H1 (cell line): ENCODE measurements at regions not wholly inside any gene's neighbourhood (a gene's known extent, or its start where the extent isn't known, plus 50 kb on each side); places are given as distances from the start of the nearest gene placed in this dataset.
A peak's percentile ranks its signal among the peaks of the same experiment; 100 is the strongest.

ENCODE experiments used
- CTCF ChIA-PET: fragments of 300-600 bp; sonication (Branson Sonifier 250); formaldehyde crosslinking; loops from one replicate; lab custom pipeline; 2021; ENCODE audit not compliant: partially characterized antibody; lab: Charles Lee
- POLR2A ChIA-PET: fragments of 300-600 bp; sonication (Branson Sonifier 250); formaldehyde crosslinking; loops from one replicate; lab custom pipeline; 2021; ENCODE audit warnings: inconsistent platforms; ENCODE audit not compliant: partially characterized antibody; lab: Charles Lee
- DNase-seq, 2 experiments: peaks; one replicate each; pipeline versions ENCODE4 v3.0.0 to v3.0.0-alpha.2; 2010 to 2022; ENCODE audit warnings: low spot score in 2 of 2, low read depth in 1 of 2, mixed read lengths in 1 of 2
- FAIRE-seq: peaks from 2 replicates; lab custom pipeline; 2011; peaks lifted over from hg19 to GRCh38; lab: Jason Lieb, UNC
- H2AFZ ChIP-seq: 2 replicates; pipeline ENCODE4 v1.8.1; 2012; ENCODE audit warnings: low read length, inconsistent platforms
- H2AK5ac ChIP-seq: 2 replicates; pipeline ENCODE4 v1.6.1; 2013; ENCODE audit warnings: low read depth, low read length
- H2BK120ac ChIP-seq: replicated peaks from 2 replicates; pipeline ENCODE3; 2013; ENCODE audit warnings: low read depth, low read length, inconsistent platforms
- H2BK12ac ChIP-seq: 2 replicates; pipeline ENCODE4 v1.6.1; 2013; ENCODE audit warnings: low read depth, low read length
- H2BK15ac ChIP-seq: 2 replicates; pipeline ENCODE4 v1.6.1; 2013; ENCODE audit warnings: low read length
- H2BK20ac ChIP-seq: 2 replicates; pipeline ENCODE4 v1.6.1; 2013; ENCODE audit warnings: low read length
- H2BK5ac ChIP-seq: 2 replicates; pipeline ENCODE4 v1.6.1; 2013; ENCODE audit warnings: low read depth, low read length
- H3K14ac ChIP-seq: 2 replicates; pipeline ENCODE4 v1.6.1; 2013; ENCODE audit warnings: inconsistent platforms; ENCODE audit not compliant: insufficient read length
- H3K18ac ChIP-seq: 2 replicates; pipeline ENCODE4 v1.6.1; 2013; ENCODE audit warnings: low read length; ENCODE audit errors: extremely low read depth
- H3K23ac ChIP-seq: 2 replicates; pipeline ENCODE4 v1.6.1; 2013; ENCODE audit warnings: inconsistent platforms; ENCODE audit not compliant: insufficient read length
- H3K23me2 ChIP-seq: 2 replicates; pipeline ENCODE4 v1.6.1; 2013; ENCODE audit warnings: low read depth, low read length
- H3K27ac ChIP-seq: 2 replicates; pipeline ENCODE4 v1.6.1; 2011; ENCODE audit warnings: low read depth, low read length, inconsistent platforms
- H3K27me3 ChIP-seq, 4 experiments: replicated peaks in 1 of 4; 1 replicate in 1 of 4; 2 replicates in 3 of 4; pipeline versions ENCODE4 v1.6.1 to v1.8.1; 2011 to 2013; ENCODE audit warnings: low read length in 3 of 4, mild to moderate bottlenecking in 3 of 4, inconsistent platforms in 2 of 4, mixed read lengths in 2 of 4, moderate library complexity in 1 of 4; ENCODE audit not compliant: control insufficient read depth in 3 of 4, insufficient read depth in 3 of 4; ENCODE audit errors: extremely low read depth in 1 of 4
- H3K36me3 ChIP-seq, 4 experiments: 2 replicates each; pipeline versions ENCODE4 v1.6.1 to v1.8.1; 2011 to 2013; ENCODE audit warnings: mild to moderate bottlenecking in 4 of 4, low read length in 3 of 4, moderate library complexity in 2 of 4, control low read depth in 1 of 4, inconsistent platforms in 1 of 4; ENCODE audit not compliant: insufficient read depth in 4 of 4, control insufficient read depth in 2 of 4
- H3K4ac ChIP-seq: replicated peaks from 2 replicates; pipeline ENCODE3; 2013; ENCODE audit warnings: low read length, low read depth, mixed read lengths, inconsistent platforms; ENCODE audit not compliant: insufficient read length
- H3K4me1 ChIP-seq, 4 experiments: replicated peaks in 1 of 4; 1 replicate in 1 of 4; 2 replicates in 3 of 4; pipeline versions ENCODE4 v1.6.1 to v1.8.1; 2011 to 2013; ENCODE audit warnings: low read length in 3 of 4, inconsistent platforms in 2 of 4, mixed read lengths in 1 of 4; ENCODE audit not compliant: insufficient read depth in 4 of 4, control insufficient read depth in 3 of 4
- H3K4me2 ChIP-seq, 2 experiments: 2 replicates each; pipeline versions ENCODE4 v1.6.1 to v1.8.1; 2011 to 2013; ENCODE audit warnings: low read depth in 2 of 2, low read length in 2 of 2, control low read depth in 1 of 2, inconsistent platforms in 1 of 2, mild to moderate bottlenecking in 1 of 2; ENCODE audit not compliant: insufficient read depth in 1 of 2
- H3K4me3 ChIP-seq, 4 experiments: fragments of 200-600, 300-600 bp in 1 of 4; sonication (generic), shearing (Covaris generic), sonication (Bioruptor Twin) in 1 of 4; 2 replicates each; pipeline versions ENCODE4 v1.5.1 to v1.8.1; 2011 to 2016; ENCODE audit warnings: low read length in 4 of 4, low read depth in 3 of 4, control low read depth in 2 of 4, inconsistent platforms in 2 of 4, mild to moderate bottlenecking in 2 of 4, mixed read lengths in 1 of 4, moderate library complexity in 1 of 4; ENCODE audit not compliant: insufficient read depth in 2 of 4; ENCODE audit errors: extremely low read depth in 1 of 4
- H3K56ac ChIP-seq: replicated peaks from 2 replicates; pipeline ENCODE3; 2013; ENCODE audit warnings: low read depth, mild to moderate bottlenecking, mixed read lengths, low read length, inconsistent platforms; ENCODE audit not compliant: insufficient read length
- H3K79me1 ChIP-seq: 2 replicates; pipeline ENCODE4 v1.6.1; 2013; ENCODE audit warnings: low read depth, low read length, control low read depth
- H3K79me2 ChIP-seq, 2 experiments: 2 replicates each; pipeline versions ENCODE4 v1.6.1 to v1.8.1; 2012 to 2013; ENCODE audit warnings: low read length in 2 of 2, mild to moderate bottlenecking in 2 of 2, inconsistent platforms in 1 of 2; ENCODE audit not compliant: insufficient read depth in 2 of 2, control insufficient read depth in 1 of 2
- H3K9ac ChIP-seq, 4 experiments: replicated peaks in 1 of 4; 1 replicate in 1 of 4; 2 replicates in 3 of 4; pipeline versions ENCODE4 v1.6.1 to v1.8.1; 2011 to 2013; ENCODE audit warnings: low read depth in 3 of 4, low read length in 3 of 4, control low read depth in 2 of 4, mild to moderate bottlenecking in 2 of 4, moderate library complexity in 2 of 4, inconsistent platforms in 1 of 4; ENCODE audit errors: extremely low read depth in 1 of 4
- H3K9me3 ChIP-seq, 2 experiments: 2 replicates each; pipeline versions ENCODE4 v1.6.1 to v1.8.1; 2012 to 2013; ENCODE audit warnings: mild to moderate bottlenecking in 2 of 2, moderate library complexity in 2 of 2, control low read depth in 1 of 2, inconsistent platforms in 1 of 2, low read depth in 1 of 2, low read length in 1 of 2, mixed read lengths in 1 of 2; ENCODE audit not compliant: insufficient read depth in 2 of 2
- H4K20me1 ChIP-seq, 2 experiments: replicated peaks in 1 of 2; 2 replicates each; pipeline versions ENCODE3 to v1.8.1; 2011 to 2013; ENCODE audit warnings: inconsistent platforms in 2 of 2, low read length in 2 of 2, mild to moderate bottlenecking in 1 of 2; ENCODE audit not compliant: insufficient read depth in 2 of 2, control insufficient read depth in 1 of 2
- H4K5ac ChIP-seq: 2 replicates; pipeline ENCODE4 v1.6.1; 2013; ENCODE audit warnings: low read length, low read depth, mixed read lengths, inconsistent platforms; ENCODE audit not compliant: insufficient read length
- H4K8ac ChIP-seq: 2 replicates; pipeline ENCODE4 v1.8.0; 2013; ENCODE audit warnings: mild to moderate bottlenecking, moderate library complexity, low read length, inconsistent platforms; ENCODE audit not compliant: insufficient read depth; ENCODE audit errors: extremely low read depth
- H4K91ac ChIP-seq: replicated peaks from 2 replicates; pipeline ENCODE3; 2013; ENCODE audit warnings: low read length, mixed read lengths, inconsistent platforms; ENCODE audit not compliant: insufficient read length
- RAD21 ChIP-seq, 2 experiments: IDR thresholded peaks in 1 of 2; conservative IDR thresholded peaks in 1 of 2; 2 replicates each; pipeline ENCODE4 v1.6.1; 2011; ENCODE audit warnings: low read depth in 2 of 2, low read length in 2 of 2, improper control_type of control experiment in 1 of 2, inconsistent platforms in 1 of 2, mild to moderate bottlenecking in 1 of 2, moderate library complexity in 1 of 2
- ZNF274 ChIP-seq: IDR thresholded peaks from 2 replicates; pipeline ENCODE4 v1.7.0; 2012; ENCODE audit warnings: low read length, borderline replicate concordance; ENCODE audit errors: extremely low read depth
- WGBS, 2 experiments: shearing (Covaris generic) in 1 of 2; methylation state at CpG; one replicate each; pipeline versions ENCODE4 v1.1.6 to v1.1.7; 2013 to 2015; ENCODE audit warnings: low lambda C conversion rate in 2 of 2, mixed read lengths in 2 of 2, inconsistent platforms in 1 of 2, low coverage in 1 of 2, missing lambda C conversion rate in 1 of 2; ENCODE audit not compliant: insufficient replicate concordance in 2 of 2, insufficient coverage in 1 of 2, insufficient read length in 1 of 2; ENCODE audit errors: extremely low coverage in 1 of 2, missing lambda C conversion rate in 1 of 2; 5-methylcytosine and 5-hydroxymethylcytosine counted together

DNA sequence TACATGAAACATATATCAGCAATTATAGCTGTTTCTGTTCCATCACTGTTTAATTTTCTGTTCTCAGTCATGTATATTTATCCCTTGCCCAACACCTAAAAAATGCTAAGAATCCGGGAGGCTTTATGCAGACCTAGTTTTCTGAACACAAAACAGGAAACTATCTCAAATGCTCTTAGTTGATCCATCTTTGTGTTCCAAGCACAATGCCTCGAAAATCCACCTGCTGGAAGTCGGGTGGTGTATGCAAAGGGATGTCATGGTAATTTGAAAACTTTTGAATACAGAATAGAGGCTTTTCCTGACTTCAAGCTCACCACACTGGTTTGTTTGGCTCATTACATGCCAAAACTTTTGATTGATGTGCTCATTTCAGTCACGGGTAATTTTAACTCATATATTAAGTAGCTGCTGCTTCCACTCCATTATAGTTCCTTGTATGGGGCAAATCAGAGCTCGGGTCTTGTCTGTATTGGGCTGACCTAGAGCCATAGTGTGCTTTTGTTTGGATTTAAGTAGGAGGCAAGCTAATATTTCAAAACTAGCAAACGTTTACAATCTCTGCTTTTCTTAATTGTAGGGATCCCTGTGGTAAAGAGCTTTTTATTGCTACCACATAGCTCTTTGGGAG lies 646.5 kb upstream of the EPHA7 start:
- Histone ChIP-seq H3K9ac (no peak overlapping the region), H2AK5ac (no peak overlapping the region), H2BK120ac (no peak overlapping the region), H3K9me3 (no peaks in the 10 kb centered on the region), H3K14ac (no peak overlapping the region), H2BK20ac (no peak overlapping the region), H3K27ac (no peak overlapping the region), H3K36me3 (no peaks in the 10 kb centered on the region), H3K4ac (no peak overlapping the region), H3K23ac (no peak overlapping the region), H3K27me3 (no peaks in the 10 kb centered on the region), H4K20me1 (no peaks in the 10 kb centered on the region), H2AFZ (no peak overlapping the region), H2BK12ac (no peak overlapping the region), H3K79me1 (no peaks in the 10 kb centered on the region), H2BK5ac (no peak overlapping the region), H3K18ac (no peak overlapping the region), H3K56ac (no peak overlapping the region), H2BK15ac (no peak overlapping the region), H3K4me3 (no peak overlapping the region), H3K4me1 (0 out of 7 replicates have a peak, but pooled peaks cover 0 to 2% (median 0%) of the 10 kb centered on the region in 4 experiments), H3K23me2 (no peaks in the 10 kb centered on the region), H4K91ac (no peak overlapping the region), H4K8ac (no peak overlapping the region), H3K79me2 (no peaks in the 10 kb centered on the region), H4K5ac (no peak overlapping the region), H3K4me2 (no peak overlapping the region; a peak in 1 of 4 replicates)
- POLR2A ChIA-PET = interaction anchor here (0.8 to 1.4 kb wide), 4 partner anchors 9 to 241 kb away, joined by 3 to 4 read pairs (median 3); no protein-coding TSS in a partner anchor
- FAIRE-seq (peak; percentile 74), DNase-seq (no peak)
- TF ChIP-seq ZNF274 = no peak
- TF ChIP-seq RAD21 (IDR thresholded peaks at IDR 0.05 in 1 of 2, conservative IDR thresholded peaks at IDR 0.05 in 1 of 2; ENCODE audit: low read depth in 2 of 2, low read length in 2 of 2) = peak; percentile 14 to 16; a peak in 1 of 4 replicates
- CTCF ChIA-PET = interaction anchor here (0.6 to 1.6 kb wide), 5 partner anchors 13 to 344 kb away, joined by 3 to 8 read pairs (median 3); no protein-coding TSS in a partner anchor
- 56% methylated on average over 6 of the region's 6 CpGs; no CpG with 5 or more reads in 1 of the 2 experiments for WGBS, 2 experiments
